ENCODE measurements at regions not wholly inside any gene's neighbourhood (a gene's known extent, or its start where the extent isn't known, plus 50 kb on each side); places are given as distances from the start of the nearest gene placed in this dataset.

GRCh38 chr15:61295239-61295638 is 66.1 kb upstream of the RORA start:
- DNase-seq = no peak
- Mint-ChIP-seq H3K36me3 (ENCODE audit: insufficient read depth, unreplicated experiment) (no peaks in the 10 kb centered on the region), H3K27me3 (ENCODE audit: unreplicated experiment) (peaks cover 13% of the 10 kb centered on the region), H3K9me3 (ENCODE audit: low read depth, unreplicated experiment) (peaks cover 3% of the 10 kb centered on the region), H3K4me1 (ENCODE audit: low read depth, unreplicated experiment) (no peaks in the 10 kb centered on the region), H3K27ac (ENCODE audit: unreplicated experiment) (no peak overlapping the region), H3K4me3 (ENCODE audit: low read depth, unreplicated experiment) (no peak overlapping the region)
- CTCF ChIA-PET = no interaction called here
- TF ChIP-seq, protein P1, sequence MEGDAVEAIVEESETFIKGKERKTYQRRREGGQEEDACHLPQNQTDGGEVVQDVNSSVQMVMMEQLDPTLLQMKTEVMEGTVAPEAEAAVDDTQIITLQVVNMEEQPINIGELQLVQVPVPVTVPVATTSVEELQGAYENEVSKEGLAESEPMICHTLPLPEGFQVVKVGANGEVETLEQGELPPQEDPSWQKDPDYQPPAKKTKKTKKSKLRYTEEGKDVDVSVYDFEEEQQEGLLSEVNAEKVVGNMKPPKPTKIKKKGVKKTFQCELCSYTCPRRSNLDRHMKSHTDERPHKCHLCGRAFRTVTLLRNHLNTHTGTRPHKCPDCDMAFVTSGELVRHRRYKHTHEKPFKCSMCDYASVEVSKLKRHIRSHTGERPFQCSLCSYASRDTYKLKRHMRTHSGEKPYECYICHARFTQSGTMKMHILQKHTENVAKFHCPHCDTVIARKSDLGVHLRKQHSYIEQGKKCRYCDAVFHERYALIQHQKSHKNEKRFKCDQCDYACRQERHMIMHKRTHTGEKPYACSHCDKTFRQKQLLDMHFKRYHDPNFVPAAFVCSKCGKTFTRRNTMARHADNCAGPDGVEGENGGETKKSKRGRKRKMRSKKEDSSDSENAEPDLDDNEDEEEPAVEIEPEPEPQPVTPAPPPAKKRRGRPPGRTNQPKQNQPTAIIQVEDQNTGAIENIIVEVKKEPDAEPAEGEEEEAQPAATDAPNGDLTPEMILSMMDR (IDR thresholded peaks at IDR 0.05; ENCODE audit: unreplicated experiment) = no peak
- intact Hi-C loops (cut with micrococcal nuclease; ENCODE audit: unreplicated experiment) = no loop called here
- BruUV-seq (replicated peaks) = no TSS peak

- intact Hi-C loops (cut with micrococcal nuclease; ENCODE audit: unreplicated experiment) = no loop called here
- CTCF ChIA-PET = no interaction called here
- DNase-seq = no peak
- H3K27ac Mint-ChIP-seq (ENCODE audit: unreplicated experiment) = no peak overlapping the region
- H3K36me3 Mint-ChIP-seq (ENCODE audit: insufficient read depth, unreplicated experiment) = no peaks in the 10 kb centered on the region
- H3K4me1 Mint-ChIP-seq (ENCODE audit: low read depth, unreplicated experiment) = no peaks in the 10 kb centered on the region
- peaks cover 3% of the 10 kb centered on the region for H3K9me3 Mint-ChIP-seq (ENCODE audit: low read depth, unreplicated experiment)
- H3K27me3 Mint-ChIP-seq (ENCODE audit: unreplicated experiment) = peaks cover 20% of the 10 kb centered on the region
- no peak overlapping the region for H3K4me3 Mint-ChIP-seq (ENCODE audit: low read depth, unreplicated experiment)
- BruUV-seq (replicated peaks) = no TSS peak
- TF ChIP-seq, protein P1 (IDR thresholded peaks at IDR 0.05; ENCODE audit: unreplicated experiment) = no peak
Observed at GRCh38 chr15:61282661-61283060, 53.6 kb upstream of the RORA start.

DNA sequence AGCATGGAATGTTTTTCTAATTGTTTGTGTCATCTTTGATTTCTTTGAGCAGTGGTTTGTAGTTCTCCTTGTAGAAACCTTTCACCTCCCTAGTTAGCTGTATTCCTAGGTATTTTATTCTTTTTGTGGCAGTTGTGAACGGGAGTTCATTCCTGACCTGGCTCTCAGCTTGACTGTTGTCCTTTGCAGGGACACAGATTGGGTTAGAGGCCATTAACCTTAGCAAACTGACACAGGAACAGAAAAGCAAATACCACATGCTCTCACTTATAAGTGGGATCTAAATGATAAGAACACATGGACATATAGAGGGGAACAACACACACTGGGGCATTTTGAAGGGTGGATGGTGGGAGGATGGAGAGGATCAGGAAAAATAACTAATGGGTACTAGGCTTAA is 52.2 kb upstream of the RORA start:
- TF ChIP-seq, protein P1 (IDR thresholded peaks at IDR 0.05; ENCODE audit: unreplicated experiment) = no peak
- CTCF ChIA-PET = no interaction called here
- no TSS peak for BruUV-seq (replicated peaks)

More for the DNA sequence above, 52.2 kb upstream of the RORA start:
- intact Hi-C loops (cut with micrococcal nuclease; ENCODE audit: unreplicated experiment) = no loop called here
- H3K4me3 Mint-ChIP-seq (ENCODE audit: low read depth, unreplicated experiment) = no peak overlapping the region
- no peaks in the 10 kb centered on the region for H3K36me3 Mint-ChIP-seq (ENCODE audit: insufficient read depth, unreplicated experiment)
- H3K27ac Mint-ChIP-seq (ENCODE audit: unreplicated experiment) = no peak overlapping the region
- H3K9me3 Mint-ChIP-seq (ENCODE audit: low read depth, unreplicated experiment) = no peaks in the 10 kb centered on the region
- H3K4me1 Mint-ChIP-seq (ENCODE audit: low read depth, unreplicated experiment) = no peaks in the 10 kb centered on the region
- DNase-seq = no peak
- peaks cover 27% of the 10 kb centered on the region for H3K27me3 Mint-ChIP-seq (ENCODE audit: unreplicated experiment)

Measured in Calu3 (cell line).